Fibroblast of skin of right biceps (primary cell): ENCODE measurements at regions not wholly inside any gene's neighbourhood (a gene's known extent, or its start where the extent isn't known, plus 50 kb on each side); places are given as distances from the start of the nearest gene placed in this dataset.
A peak's percentile ranks its signal among the peaks of the same experiment; 100 is the strongest.

Experiments
- DNase-seq: peaks from one replicate; pipeline ENCODE4 v3.0.0-alpha.2; 2013

- DNase-seq: no peak
Observed at GRCh38 chr15:93296759-93297500, 207.9 kb upstream of the RGMA start.

GRCh38 chr15:93294896-93295295 lies 205.9 kb upstream of the RGMA start:
- no peak for DNase-seq

GRCh38 chr15:93294066-93294465 lies 205.1 kb upstream of the RGMA start:
- no peak for DNase-seq

DNA sequence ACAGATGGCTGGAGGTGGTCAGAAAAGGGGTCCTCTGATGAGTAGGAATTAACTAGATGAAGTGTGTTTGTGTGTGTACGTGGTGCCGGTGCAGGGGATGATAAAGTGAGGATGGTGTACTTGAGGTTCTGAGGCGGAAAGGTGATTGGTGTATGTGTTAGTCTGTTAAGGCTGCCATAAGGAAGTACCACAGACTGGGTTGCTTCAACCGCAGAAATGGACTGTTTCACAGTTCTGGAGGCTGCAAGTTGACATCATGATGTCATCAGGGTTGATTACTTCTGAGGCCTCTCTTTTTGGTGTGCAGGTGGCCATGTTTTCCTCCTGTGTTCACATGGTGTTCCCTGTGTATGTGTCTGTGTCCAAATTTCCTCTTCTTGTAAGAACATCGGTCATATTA lies 202.4 kb upstream of the RGMA start:
- DNase-seq: no peak

- no peak for DNase-seq
Observed at GRCh38 chr15:93290618-93290946, 201.6 kb upstream of the RGMA start.

DNA sequence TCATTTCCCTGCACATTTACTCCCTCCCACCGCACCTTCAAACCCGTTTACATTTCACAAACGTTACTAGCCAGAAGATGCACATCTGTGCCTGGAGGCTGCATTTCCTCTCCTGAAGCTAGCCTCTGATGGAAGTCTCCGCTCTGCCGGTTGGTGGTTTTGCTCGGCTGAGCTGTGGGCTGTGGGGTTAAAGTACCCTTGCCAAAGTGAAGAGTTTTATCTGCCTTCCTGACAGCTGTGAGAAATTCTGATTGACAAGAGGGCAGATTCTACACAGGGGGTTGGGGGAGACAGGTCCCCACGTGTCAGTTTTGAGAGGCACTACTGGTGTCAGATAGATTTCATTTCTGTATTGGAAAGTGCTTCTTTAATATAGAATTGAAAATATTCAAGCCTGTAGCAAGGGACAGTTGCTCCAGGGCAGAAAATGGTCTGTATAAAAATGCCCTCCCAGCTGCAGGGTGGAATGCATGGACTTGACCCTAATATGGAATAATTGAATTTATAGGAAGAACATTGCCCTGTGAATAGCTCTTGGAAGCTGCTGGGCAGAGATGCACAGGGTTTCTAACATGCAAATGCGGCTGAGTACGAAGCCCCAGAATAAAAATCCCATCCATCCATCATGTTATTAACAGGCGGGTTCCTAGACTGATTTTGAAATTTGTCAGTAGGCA lies 201.1 kb upstream of the RGMA start:
- no peak for DNase-seq

- no peak for DNase-seq
Observed at GRCh38 chr15:93288728-93289294, 199.8 kb upstream of the RGMA start.

DNA sequence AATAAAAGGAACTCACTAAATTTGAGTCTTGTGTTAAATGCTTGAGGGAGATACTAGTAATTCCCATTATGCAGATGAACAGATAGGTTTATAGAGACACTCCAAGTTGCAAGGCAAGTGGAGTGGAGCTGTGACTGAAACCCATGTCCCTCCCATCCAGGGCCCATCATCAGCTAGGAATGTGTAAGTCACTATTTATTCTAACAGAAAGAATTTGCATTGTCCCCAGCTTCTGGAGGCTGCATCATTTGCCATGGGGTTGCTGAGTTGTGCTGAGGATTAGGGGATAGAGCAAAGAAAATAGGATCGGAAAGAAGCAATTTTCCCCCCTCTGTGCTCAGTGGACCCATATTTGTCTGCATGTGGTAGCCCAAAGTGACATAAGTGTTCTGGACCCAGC lies 197.4 kb upstream of the RGMA start:
- peak; percentile 17 for DNase-seq

GRCh38 chr15:93283854-93284253 lies 194.8 kb upstream of the RGMA start:
- DNase-seq: no peak

- DNase-seq: no peak
Observed at GRCh38 chr15:93282808-93283207, 193.8 kb upstream of the RGMA start.

- DNase-seq: no peak
Observed at GRCh38 chr15:93278783-93279182, 189.8 kb upstream of the RGMA start.

GRCh38 chr15:93278006-93278405 lies 189.0 kb upstream of the RGMA start:
- no peak for DNase-seq

DNA sequence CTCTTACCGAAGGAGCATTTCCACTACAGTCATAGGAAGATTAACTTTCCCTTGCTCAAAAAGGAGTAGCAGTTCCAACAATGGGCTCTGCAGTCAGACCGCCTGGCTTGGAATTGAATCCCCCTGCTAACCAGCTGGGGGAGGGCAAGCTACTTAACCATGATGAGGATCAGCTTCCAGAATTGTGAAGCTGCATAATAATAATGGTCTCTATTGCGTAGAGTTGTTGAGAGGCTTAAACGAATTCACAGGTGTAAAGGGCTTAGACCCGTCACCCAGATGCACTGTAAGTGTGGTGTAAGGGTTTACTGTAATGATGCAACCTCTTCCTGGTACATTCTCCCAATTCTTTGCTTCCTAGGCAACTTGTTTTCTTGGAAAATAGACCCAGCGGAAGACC lies 185.2 kb upstream of the RGMA start:
- DNase-seq: no peak

- DNase-seq: no peak
Observed at GRCh38 chr15:93271871-93272270, 182.9 kb upstream of the RGMA start.

GRCh38 chr15:93270937-93271467 lies 182.0 kb upstream of the RGMA start:
- no peak for DNase-seq

DNA sequence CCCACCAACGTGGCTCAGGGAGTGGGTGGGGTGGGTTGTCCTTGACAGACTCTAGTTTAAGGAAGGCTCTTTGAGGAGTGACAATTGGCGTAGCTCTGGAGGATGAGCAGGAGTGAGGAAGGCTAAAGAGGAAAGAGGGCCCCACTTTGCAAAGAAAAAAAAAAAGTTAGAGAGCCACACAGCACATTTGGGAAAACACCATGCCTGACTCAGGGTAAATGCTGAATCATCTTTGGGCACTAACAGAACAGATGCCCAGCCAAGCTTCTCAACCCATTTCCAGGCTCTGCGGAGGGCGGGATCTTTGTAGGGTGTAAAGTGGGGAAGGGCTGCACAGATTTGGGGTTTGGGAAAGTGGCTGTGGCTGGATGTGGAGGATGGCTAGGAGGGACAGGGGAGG lies 179.1 kb upstream of the RGMA start:
- DNase-seq: no peak

DNA sequence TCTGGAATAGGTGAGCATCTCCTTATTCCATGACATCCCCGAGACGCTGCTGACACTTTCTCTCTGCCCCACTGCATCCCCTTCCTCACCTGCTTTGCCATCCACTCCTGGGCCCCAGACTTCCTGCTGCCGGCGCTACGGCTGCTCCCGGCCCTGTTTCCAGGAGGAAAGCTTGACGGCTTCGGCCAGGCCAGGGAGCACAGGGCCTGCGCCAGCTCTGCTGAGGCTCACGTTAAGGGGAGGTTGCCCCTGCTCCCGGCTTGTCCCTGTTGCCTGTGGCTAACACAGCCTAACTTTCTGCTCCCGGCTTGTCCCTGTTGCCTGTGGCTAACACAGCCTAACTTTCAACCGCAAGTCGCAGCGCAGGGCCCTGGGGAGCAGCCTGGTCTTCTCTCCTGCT lies 177.3 kb upstream of the RGMA start:
- no peak for DNase-seq

- peak; percentile 90 for DNase-seq
Observed at GRCh38 chr15:93265111-93265556, 176.1 kb upstream of the RGMA start.

DNA sequence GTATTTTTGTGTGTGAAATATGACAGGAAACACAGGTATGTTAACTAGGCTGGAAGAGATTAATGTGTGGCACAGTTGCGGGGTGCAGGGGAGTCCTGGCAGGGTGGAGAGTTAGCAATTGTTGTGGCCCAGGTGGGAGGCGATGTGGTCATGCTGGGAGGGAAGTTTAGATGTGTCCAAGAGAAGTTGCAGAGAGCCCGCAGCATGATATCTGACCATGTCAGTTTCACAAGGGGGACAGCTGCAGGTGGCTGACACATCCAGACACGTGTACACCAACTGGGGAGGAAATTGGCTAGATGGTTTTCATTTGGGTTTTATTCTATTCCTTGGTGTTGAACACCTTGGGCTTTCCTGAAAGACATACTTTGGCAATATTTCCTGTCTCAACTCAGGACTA lies 172.8 kb upstream of the RGMA start:
- DNase-seq: no peak

GRCh38 chr15:93257920-93258319 lies 168.9 kb upstream of the RGMA start:
- peak; percentile 22 for DNase-seq

DNA sequence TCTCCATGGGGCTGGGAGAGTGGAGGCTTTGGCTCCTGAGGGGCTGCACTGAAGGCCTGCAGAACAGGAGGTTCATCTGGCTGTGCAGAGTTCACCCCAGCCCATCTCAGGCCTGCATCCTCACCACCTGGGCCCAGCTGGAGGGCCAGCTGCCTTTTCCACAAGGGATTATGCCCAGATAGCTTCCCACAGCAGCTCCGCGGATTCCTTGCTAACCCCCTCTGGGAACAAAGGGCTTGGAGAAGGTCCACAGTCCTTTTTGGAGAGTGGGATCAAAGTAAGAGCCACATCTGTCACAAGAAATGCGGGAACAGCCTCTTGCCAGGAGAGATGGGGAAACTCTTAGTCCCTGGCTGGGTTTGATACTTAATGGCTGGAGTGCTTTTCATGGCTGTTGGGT lies 164.7 kb upstream of the RGMA start:
- no peak for DNase-seq

- DNase-seq: no peak
Observed at GRCh38 chr15:93252780-93253179, 163.8 kb upstream of the RGMA start.

- peak; percentile 52 for DNase-seq
Observed at GRCh38 chr15:93250950-93251349, 161.9 kb upstream of the RGMA start.

- DNase-seq: no peak
Observed at GRCh38 chr15:93250209-93250608, 161.2 kb upstream of the RGMA start.
